Dermis blood vessel endothelial cell (primary cell): ENCODE measurements at regions not wholly inside any gene's neighbourhood (a gene's known extent, or its start where the extent isn't known, plus 50 kb on each side); places are given as distances from the start of the nearest gene placed in this dataset.

ENCODE experiments used
- DNase-seq: peaks from one replicate; pipeline ENCODE4 v3.0.0; 2010

DNA sequence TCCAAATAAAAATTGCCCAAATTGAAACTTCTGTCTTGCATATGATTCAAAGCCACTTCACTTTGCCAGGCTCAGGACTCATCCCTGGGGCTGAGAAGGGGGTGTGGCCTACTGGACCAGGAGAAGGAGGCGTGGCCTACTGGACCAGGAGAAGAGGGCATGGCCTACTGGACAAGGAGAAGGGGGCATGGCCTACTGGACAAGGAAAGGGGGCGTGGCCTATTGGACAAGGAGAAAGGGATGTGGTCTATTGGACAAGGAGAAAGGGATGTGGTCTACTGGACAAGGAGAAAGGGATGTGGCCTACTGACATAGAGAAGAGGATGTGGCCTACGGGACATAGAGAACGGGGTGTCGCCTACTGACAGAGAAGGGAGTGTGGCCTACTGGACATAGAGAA is 405.3 kb downstream of the RRAGC start:
- DNase-seq = peak; percentile 7

DNA sequence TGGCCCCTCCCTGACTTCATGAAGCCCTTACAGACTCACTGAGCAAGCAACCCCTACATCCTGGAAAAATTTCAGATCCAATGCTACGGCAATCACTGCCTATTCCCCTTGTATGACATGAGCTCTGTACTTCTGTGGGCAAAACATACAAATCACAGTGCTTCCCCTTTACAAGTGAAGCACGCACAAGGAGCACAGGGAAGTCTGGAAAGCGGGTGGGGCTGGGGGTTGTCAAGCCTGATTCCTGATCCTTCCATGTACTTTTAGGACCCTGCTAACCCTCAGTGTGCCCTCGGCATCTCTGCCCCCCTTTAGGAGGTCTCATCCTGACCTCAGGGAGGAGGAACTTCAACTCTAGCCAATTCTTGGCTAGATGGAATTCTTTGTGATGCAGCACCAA is 405.7 kb upstream of the POU3F1 start:
- DNase-seq = no peak

DNA sequence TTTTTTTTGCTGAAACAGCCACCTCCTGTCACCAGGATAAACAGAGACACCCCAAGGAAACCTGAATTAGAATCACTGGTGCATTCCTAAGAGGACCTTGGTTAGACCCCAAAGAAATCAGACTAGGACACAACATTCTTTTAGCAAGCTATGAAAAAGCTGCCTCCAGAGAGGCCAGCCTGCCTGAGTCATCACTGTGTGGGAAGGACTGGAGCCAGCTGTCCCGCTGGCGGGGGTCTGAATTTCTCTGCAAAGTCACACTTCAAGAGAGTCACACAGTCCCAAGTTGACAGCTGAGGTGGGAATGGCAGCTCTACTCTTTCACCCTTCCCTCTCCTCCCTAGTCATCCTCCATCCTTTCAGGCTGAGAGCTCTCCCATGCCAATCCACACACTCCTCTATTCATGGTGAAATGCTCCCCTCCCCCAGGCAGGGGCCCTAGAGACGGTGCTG is 405.0 kb upstream of the POU3F1 start:
- peak; percentile 2 for DNase-seq

DNA sequence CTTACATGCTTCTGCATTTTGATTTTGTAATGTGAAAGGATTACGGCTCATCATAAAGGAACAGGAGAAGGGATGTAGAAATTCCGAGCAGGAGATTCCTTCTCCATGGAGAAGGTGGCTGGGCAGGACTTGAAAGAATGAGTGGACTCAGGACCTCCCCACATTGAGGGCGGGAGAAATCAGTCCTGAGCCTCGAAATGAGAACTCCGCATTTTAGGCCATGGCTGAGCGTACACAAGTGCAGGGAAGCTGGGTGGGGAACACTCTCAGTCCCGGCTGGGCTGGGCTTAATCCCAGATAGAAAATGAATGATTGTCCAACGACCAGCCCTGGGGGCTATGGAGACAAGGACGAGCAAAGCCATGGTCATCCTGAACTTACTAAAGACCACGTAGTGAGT is 402.3 kb upstream of the POU3F1 start:
- no peak for DNase-seq

DNA sequence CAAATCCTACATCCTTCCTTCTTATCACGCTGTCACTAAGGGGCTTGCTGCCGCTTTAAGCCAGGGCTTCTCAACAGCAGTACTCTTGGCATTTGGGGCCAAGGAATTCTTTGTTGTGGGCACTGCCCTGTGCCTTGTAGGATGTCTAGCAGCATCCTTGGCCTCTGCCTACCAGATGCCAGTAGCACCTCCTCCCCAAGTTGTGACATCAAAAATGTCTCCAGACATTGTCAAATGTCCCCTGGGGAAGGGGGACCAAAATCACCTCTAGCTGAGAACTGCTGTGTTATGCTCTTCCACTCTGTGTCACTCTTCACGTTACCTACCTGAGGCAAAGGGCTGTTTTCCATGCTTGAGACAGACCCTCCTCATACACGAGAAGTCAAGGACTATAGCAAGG is 400.3 kb upstream of the POU3F1 start:
- DNase-seq = no peak

DNA sequence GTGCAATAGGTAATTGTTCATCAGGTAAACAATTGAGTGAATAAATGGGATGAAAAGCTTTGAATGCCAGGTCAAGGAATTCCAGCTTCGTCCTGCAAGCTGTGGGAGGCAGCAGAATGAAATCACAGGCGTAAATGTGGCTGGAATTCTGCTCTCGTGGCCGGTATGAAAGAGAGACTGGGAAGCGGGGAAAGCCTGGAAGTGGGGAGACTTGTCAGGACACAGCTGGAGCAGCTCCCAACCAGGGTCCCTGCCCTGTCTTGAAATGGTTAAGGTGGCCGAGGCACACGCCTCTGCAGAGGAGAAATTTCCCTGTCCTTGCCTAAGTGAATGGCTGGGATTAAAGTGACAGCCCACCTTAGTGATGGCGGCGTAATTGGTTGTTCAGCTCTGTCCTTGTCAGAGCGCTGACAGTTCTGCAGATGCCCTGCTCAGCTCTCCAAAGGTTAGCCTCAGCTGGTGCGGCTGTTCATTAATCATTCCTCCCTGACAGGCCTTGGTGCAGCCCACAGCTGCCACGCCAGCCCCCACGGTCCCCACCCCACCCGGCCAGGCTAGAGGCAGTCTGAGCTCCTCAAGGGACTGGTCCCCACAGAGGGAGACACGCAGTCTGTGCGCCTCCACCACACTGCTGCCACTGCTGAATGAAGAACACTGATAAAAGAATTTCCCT is 398.3 kb upstream of the POU3F1 start:
- no peak for DNase-seq

DNA sequence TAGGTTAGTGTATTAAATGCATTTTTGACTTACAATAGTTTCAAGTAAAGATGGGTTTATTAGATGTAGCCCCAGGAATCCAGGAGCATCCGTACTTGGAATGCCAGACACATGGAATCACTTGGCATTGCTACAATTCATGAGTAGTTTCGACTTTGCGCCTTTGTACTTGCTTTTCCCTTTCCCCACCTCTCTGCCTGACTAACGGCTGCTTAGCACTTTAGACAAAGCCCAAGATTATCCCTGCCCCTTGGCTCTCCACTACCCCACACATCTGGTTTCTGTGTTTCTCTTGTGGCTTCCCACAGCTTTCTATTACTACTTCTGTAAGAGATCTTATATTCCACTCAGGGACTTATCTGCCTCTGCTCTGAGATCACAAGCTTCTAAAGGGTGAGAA is 397.7 kb upstream of the POU3F1 start:
- DNase-seq = no peak

DNA sequence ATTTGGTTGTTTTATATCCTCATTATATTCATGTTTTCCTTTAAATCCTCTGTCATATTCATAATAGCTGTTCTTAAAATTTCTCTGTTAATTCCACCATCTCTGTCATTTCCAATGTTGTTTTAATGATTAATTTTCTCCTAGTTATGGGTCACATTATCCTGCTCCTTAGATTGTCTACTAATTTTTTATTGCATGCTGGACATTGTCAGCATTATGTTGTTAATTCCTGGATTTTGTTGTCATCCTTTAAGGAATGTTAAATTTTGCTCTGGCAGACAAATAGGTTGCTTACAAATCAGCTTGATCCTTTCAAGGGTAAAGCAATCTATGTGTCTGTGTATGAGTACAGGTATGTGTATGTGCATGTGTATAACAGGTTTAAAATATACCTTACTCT is 393.8 kb upstream of the POU3F1 start:
- no peak for DNase-seq

DNA sequence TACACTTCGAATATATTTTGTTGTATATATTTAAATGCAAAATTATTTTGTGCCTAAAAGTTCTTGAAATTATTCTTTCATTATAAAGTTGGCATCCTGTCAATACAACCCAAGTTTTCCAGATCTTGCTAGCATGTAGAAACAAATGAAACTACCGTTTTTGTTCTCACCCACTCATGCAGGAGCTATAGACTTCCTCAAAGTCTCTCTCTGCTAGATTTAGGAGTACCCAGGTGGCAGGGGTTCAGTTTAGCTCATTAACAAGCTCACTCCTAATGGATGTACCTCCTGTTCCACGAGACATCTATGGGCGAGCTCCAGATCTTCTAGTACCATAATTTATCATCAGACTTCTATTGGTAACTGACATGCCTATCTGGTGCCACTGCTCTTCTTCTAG is 390.2 kb upstream of the POU3F1 start:
- no peak for DNase-seq

DNA sequence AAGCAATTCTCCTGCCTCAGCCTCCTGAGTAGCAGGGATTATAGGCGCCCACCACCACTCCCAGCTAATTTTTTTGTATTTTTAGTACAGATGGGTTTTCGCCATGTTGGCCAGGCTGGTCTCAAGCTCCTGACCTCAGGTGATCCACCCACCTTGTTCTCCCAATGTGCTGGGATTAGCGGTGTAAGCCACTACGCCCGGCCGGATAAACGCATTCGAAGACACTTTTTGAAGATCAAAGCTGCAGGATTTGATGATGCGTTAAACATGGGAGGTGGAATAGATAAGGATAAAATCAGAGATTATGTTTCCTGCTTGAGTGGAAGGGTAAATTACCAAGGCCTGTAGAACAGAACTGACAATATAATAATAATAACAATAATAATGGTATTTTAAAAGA is 389.4 kb upstream of the POU3F1 start:
- DNase-seq = no peak

DNA sequence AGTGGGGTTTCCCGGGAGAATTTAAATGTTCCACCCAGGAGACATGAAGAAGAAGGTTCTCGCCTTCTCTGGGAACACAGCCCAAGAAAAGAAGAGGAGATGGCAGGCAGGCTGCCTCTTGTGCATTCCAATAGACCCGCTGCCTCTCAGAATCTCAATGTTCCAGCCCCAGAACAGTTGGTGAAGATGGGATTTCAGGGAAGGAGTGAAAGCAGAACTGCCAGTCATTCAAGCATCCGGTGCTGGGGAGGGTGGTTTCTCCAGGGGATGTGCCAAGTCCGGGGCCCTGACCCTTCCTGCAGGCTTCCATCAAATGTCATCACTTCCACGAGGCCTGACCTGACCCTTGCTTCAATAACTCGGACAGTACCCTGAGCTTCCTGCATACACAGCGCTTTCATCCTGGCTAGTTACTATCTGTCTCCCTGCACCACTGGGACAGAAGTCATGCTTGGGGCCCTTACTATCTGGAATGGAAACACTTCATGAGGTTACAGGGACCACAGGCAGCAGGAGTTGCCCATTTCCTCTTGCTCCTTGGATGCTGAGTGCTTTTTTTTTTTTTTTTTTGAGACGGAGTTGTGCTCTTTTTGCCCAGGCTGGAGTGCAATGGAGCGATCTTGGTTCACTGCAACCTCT is 386.6 kb upstream of the POU3F1 start:
- no peak for DNase-seq

DNA sequence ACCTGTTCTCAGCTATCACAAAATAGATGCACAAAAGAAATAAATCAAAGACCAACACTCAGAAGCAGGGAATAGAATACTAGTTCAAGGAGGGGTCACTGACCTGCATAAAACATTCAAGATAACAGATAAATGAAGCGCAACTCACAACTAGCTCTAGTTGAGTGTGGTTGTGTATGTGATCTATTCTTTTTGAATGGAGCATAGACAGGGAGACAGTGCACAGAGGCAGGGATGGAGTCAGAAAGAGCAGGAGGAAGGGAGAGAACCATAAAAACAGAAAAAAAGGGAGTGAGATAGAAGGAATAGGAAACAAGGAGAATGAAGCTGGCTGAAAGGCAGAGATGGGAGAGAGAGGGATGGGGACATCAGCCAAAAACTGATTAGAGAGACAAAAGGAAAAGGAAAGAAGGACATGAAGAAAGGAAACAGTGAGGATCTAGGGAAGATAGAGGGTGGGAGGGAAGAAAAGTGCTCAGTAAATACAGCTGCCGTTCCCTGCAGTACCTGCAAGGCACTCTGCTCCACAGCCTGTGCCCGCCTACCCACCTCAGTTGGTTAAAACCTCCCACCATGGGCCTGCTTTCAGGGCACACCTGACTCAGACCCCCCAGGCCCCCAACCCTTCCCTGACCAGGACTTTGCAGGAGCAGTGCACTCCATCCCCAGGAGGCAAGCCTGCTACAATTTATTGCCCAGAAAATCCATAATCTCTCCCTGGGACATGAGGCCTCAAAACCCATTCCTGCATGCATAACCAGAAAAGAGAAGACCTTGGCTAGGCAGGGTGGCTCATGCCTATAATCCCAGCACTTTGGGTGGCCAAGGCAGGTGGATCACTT is 385.2 kb upstream of the POU3F1 start:
- no peak for DNase-seq

DNA sequence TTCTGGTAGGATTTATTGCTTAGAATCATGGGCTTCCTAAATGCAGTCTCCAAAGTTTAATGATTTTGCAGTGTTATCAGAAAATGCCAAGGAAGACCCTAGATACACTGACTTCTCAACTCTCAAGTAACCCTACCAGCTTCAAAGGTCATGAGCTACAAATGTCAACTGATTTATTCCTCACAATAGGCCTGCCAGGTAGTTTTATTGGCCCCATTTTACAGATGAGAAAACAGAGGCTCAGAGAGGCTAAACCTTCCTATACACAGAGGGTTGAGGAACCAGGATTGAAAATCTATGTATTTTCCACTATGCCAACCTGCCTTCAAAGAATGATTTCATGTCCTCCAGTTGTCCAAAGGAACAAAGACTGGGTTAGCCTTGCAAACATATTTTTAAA is 384.4 kb upstream of the POU3F1 start:
- DNase-seq = no peak

DNA sequence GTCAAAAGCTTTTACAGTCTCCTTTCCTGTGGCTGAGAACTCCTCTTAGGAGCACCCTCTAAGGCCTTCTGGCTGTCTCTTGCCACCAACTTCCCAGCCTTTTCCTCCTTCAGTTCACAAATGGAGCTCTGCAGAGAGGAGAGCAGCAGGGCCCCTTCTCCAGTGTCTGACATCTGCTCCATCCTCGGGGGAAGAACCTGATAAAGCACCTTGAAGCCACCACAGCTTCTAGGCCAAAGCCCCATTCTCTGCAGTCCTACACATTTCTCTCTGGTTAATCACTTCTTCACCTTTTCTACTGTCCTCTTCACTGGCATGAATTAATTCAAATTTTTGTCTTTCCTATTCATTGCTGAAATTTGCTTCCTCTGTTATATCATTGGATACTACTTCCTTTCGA is 378.1 kb upstream of the POU3F1 start:
- no peak for DNase-seq

DNA sequence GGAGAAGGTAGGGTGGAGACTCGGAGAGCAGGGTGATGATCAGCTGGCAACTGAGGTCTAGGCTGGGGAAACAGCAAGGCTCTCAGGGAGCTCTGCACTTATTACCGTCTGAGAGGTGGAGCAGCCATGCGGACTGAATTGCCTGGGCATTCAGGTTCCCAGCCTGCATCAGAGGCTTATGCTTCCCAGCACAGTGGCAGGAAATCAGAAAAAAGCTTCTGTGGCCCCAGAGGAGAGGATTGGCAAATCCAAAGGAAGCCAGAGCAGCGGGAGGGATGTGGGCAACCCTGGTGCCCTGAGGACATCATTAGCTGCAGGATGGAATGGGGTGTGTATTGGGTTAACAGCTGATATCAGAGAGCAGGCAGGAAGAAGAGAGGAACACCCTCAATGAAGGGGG is 374.1 kb upstream of the POU3F1 start:
- no peak for DNase-seq

DNA sequence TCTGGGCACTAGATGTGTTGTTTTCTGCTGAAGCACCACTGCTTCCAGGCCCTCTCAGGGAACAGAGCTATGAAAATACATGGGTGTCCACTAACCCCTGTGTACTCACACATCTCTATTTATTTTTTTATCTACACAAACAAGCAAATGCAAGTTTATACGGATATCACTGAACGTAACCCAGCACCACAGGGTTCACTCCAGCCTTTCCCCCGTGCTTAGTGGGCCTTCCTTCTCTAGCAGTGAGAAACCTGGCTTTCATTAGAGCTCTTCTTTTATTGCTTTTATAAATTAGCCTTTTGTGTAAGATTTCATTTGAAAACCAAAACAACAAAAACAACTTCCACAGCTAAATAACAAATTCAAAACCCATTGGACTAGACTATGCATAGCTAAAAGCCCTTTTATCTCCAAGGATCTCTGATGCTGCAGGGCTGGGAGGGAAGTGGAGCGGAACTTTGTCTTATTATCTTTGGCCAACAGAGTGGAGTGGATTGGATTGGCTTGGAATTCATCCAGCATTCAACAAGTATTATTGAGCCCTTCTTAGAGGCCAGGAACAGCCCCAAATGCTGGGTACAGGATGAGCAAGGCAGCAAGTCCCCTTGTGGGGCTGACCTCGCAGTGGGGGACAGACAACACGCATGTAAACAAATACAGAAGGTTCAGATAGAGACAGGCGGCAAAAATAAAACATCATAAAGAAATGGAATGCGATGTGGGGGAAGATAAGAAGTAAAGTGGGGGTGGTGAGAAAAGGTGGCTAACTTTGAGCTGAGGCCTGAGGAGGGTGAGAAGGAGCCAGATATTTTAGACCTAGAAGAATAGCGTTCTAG is 371.8 kb upstream of the POU3F1 start:
- DNase-seq = peak; percentile 72

DNA sequence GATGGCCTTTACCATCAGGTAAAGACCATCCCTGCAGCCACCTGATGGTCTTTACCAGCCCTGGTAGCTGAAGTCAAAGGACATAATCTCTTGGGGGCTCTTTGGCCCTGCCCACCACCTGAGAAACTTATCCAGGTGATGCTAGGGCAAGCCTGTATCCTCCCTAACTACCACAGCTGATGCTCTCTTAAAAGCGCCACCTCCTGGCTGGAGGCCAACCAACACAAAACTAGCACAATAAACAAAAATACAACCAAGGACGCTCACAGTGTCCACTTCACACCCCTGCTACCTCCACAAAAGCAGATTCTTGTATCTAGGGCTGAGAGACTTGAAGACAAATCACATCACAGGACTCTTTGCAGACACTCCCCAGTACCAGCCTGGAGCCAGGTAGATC is 357.1 kb upstream of the POU3F1 start:
- no peak for DNase-seq

DNA sequence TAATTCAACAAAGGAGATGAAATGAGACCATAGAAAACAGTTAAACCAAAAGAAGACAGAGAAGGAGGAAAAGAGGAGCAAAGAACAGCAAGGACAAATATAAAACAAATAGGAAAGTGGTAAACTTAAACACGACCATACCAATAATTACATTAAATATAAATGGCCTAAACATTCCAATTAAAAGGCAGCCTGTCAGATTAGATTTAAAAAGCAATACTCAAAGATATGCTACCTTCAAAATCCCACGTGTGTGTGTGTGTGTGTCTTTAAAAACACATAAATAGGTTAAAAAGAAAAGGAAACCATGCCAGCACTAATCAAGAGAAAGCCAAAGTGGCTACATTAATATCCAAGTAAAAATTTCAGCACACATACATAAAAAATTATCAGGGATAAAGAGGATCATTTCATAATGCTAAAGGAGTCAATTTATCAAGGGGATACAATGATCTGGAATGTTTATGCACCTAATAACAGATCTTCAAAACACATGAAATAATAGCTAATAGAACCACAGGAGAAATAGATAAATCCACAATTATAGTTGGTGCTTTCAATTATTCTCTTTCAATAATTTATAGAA is 355.7 kb upstream of the POU3F1 start:
- DNase-seq = no peak

DNA sequence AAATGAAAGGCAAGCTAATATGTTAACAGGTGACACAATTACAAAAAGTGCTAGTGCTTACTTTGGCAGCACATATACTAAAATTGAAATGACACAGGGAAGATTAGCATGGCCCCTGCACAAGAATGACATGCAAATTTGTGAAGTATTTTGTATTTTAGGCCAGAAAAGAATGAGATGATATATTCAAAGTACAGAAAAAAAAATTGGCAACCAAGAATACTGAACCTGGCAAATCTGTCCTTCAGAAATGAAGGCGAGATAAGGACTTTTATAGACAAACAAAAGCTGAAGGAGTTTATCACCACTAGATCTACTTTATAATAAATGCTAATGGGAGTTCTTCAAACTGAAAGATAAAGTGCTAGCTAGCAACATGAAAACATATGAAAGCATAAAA is 350.0 kb upstream of the POU3F1 start:
- no peak for DNase-seq

DNA sequence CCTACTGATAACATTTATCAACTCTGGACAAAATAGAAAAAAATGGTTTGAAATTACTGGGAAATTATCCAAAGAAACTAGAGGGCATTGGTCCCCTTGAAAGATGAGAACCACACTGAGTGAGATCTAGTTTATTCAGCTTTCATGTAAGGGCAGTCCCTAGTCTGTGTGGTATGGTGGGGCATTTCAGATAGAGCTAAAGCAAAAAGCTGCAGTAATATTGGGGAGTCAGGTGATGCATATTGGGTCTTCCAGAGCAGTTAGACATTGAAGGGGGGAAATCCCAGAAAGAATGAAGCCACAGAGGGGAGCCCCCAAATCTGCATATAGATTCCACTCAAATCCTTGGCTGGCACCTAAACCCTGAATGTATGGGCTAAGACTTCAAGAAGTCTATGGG is 347.7 kb upstream of the POU3F1 start:
- DNase-seq = no peak

DNA sequence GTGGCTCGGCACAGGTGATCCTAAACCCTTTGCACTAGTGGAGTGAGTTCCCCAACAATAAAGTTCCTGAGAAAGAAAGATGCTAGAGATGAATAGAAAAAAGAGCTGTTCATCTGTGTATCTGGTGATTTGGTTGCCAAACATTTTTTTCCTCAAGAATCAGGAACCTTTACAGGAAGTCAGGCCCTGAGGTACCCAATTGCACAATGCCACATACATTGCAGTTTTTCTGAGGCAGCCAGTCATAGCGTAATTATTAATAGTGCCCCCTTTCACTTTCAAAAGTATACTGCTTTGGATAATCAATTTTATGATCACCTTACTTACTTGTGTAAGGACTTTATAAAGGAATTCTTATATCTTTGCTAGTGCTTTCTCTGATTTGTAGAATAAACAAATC is 346.3 kb upstream of the POU3F1 start:
- DNase-seq = no peak

DNA sequence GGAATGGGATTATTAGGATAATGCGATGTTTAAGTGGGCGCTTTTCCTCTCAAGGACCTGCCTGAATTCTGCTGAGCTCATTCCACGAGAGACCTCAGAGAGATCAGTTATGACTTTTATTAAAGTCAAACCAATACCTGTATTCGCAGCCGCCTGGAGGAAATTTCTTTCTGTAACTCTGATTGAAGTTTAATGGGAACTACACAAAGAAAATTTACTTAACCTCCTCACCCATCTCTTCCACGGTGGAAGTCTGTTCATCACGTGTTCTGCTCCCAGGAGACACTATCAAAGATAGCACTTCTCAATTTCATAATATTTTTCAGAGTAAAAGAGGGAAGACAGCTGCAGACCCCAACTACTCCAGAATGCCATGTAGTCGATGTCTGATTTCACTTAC is 334.7 kb upstream of the POU3F1 start:
- DNase-seq = no peak

DNA sequence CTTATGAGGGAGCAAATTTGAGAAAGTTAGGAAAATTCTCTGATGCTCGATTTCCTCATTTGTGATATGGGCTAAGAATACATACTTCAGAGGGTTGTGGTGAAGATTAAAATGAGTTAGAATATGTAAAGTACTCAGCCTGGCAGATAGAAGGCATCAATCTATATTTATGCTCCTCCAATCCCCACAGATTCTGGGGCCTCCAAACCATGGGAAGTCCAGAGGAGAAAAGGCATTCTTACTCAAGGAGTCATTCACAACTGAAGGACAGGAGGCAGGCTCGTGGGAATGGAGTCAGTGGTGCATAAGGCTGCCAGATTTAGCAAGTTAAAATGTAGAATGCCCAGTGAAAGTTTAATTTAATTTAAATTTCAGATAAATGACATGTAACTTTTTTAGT is 330.0 kb upstream of the POU3F1 start:
- DNase-seq = no peak
